ENCODE measurements at regions not wholly inside any gene's neighbourhood (a gene's known extent, or its start where the extent isn't known, plus 50 kb on each side); places are given as distances from the start of the nearest gene placed in this dataset.
"Not testable (repeated sequence)": the region's sequence is repeated elsewhere in the genome, so short reads cannot be mapped to it uniquely, and the experiment has no call there.

DNA sequence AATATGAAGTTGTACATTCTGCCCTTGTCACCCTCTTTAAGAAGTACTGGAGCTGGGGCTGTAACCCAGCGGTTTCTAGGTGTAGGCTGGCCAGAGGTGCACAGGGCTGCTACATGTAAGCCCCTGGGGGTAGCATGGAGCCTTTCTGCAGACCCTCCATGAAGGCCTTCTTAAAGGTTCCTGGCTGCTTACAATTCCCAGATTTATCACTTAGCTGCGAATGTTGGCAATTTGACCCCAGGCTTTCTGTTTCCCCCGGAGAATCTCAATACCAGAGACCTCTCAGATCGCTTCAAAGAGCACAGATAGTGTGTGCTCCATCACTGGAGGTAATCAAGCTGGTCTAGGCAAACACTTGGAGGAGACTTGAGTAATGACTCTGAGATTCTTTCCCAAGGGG lies 309.4 kb downstream of the CBLN1 start:
- no peak for DNase-seq

DNA sequence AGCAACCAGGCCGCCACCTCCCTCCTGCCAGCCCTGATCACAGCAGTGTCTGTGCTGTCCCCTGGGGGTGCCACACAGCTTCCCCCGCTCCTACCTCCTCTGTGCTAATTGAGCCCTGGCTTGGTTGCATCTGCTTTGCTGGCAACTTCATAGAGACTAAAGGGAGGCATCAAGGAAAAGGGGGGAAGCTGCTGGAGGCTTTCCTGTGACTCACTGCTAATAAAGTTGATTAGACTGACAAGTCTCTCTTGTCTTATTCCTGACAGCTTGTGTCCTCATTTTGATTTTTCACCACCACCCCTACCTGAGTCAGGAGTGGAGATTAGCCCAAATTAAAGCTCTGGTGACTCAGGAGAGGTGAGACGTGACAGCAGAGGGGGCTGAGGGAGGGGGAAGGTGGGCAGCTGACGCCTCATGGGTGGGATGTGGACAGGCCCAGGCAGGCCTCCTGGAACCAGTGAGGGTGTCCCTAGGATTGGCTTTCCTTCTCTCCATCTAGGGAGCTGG lies 310.0 kb downstream of the CBLN1 start:
- no peak for DNase-seq

DNA sequence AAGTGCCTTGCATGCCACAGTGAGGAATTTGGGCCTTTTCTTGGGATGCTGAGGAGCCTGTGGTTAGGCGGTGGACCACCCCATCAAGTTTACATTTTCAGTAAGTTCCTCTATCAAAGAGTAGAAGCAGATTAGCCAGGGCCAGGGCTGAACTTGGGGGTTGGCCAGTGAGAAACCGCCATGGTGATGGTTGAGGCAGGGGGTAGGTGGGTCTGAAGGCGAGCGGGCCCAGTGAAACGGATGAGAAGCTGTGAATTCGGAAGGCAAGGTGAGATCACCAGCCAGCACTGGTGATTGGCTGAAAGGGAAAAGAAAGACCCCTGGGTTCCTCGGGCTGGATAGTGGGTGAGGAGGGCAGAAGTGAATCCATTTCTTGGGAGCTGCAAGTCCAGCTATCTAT lies 311.4 kb downstream of the CBLN1 start:
- DNase-seq = no peak

DNA sequence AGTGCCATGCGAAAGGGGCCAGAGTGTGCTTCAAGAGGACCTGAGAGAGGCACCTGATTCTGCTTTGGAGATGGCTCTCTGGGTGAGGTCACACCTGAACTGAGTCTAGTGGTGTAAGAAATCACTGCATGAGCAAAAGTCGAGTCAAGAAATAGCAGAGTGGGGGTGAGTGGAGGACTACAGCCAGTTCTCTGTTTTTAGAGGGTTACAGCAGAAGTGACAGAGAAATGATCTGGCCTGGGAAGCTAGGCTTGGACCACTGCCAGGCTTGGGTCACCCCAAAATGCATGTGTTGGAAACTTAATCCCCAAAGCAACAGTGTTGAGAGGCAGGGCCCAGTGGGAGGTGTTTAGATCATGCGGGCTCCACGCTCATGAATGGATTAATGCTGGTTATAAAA lies 312.0 kb downstream of the CBLN1 start:
- no peak for DNase-seq

DNA sequence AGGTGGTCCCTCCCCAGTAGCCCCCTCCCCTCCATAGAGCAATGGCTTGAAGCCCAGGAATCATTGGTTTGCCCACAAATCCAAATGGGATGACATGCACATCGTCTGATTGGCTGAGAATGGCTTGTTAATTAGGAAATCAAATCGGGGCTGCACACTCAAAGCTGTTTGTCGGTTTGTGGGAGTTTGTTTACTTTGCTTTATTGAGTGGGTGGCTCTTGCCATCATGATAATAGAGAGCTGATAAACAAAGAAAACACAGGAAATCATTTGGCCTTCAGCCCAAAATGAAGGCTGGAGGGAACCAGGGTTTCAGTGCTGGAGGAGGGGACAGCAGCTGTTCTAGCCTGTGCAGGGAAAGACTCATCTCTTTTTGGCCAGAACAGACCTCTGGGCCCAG lies 316.3 kb downstream of the CBLN1 start:
- no peak for DNase-seq

DNA sequence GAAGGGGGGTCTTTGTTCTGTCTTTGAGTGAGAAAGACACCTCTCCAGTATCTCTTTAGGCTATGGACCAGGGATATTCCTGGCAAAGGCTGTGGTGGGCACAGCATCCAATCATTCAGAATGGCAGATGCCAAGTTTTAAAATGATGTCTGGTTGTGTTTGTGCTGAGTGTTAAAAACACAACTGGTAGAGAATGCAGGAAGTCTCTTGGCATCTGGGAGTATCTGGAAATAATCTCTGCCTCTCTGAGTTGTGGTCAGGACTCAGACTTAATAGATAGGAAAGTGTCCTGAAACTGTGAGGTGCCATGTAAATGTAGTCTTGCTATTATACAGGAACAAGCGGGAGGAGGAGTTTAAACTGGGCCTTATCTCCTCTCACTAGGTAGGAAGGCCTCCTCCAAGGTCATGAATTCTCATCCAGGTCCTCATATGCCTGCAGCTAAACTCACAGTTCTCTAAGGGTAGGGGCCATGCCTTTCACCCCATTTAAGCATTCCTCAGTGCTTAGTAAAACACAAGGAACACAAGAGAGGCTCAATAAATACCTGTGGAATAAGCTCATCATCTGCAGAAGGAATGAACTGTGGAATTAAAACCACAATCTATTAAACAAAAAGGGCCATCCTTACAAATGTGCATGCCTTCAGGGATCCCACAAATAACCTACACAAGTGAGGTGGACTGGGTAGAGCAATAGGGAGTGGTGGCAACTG lies 317.6 kb downstream of the CBLN1 start:
- no peak for DNase-seq

DNA sequence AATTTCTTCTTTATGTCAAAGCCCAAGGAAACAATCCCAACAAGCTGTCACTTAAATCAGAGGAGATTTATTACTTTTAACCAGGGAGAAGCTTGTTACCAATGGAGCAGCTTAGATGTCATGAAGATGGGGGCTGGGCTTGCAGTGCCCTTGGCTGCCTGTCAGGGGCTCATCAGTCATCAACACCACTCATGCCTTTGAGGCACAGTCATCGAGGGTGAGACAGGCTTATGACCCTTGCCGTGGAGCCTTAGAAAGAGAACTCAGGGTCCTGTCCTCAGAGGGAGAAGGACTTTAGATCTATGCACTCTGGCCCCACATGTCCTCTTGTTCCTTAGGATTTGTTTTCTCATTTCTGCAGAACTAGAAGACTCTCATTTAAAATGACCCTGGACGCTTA lies 318.3 kb downstream of the CBLN1 start:
- DNase-seq = no peak

DNA sequence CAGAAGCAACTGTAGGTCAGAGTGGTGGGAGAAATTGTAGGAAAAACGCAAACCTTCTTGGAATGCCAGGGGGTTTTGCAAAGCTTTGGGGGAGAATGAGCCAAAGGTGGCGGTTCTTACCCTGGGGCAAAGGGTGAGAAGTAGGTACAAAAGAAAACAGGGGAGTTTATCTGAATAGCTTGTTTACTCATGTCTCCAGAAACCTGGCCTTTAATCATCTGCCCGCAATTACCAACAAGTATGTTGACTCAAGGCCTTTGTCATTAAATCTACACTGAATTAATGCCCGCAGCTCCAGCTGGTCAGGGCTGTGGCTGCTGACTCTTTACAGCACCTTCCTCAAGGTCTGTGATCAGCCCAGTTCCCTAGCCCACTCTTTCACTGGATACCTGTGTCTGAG lies 320.1 kb downstream of the CBLN1 start:
- DNase-seq = no peak

DNA sequence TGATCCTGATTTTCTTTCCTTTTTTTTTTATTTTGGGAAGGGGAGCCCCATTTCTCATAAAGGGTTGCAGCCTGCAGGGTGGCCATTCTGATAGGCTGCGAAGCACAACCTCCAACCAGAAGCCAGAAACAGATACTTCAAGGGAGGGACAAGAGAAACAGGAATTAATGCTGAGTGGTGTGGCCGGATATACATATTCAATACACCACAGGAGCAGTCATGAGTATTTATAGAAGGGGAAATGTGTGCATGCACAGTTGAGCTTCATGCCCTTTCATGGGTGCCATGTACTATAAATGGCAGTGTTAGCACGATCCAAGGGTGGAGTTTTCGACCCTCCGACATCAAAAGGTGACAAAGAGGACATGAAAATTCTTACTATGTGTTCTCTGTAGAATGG lies 320.8 kb downstream of the CBLN1 start:
- no peak for DNase-seq

DNA sequence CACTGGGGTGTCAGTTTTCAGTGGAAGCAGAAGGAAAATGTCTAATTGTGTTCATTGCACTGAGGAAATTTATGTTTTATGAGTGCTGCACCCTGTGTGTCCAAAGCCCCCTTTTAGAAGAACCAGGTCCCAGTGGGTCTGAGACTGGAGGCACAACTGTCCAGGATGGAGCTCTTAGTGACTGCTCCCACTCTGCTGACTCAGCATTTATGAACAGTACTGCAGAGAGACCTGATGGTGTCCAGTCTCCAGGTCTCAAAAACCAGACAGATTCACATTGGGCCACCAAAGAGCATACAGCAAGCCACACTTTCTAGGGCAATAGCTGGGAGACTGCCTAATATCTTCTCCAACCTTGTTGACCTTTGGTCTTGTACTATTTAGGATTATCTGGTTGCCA lies 321.9 kb downstream of the CBLN1 start:
- DNase-seq = no peak

DNA sequence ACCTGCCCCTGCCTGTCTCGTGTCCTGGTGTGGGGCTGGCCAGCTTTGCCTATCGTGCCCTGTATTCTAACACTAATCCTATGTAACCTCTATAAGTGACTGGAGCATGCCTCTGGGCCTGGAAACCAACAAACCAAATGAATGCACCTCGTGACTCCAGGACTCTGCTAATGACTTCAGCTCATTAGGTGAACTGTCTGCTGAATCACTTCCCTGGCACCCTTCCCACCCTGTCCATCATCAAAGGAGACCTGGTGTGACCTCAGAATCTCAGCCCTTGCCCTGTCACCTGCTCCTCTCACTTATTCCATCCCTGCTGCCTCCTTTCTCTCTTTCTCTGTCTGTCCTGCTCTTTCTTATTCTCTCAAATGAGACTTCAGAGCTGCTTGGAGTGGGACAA lies 322.4 kb downstream of the CBLN1 start:
- DNase-seq = no peak

DNA sequence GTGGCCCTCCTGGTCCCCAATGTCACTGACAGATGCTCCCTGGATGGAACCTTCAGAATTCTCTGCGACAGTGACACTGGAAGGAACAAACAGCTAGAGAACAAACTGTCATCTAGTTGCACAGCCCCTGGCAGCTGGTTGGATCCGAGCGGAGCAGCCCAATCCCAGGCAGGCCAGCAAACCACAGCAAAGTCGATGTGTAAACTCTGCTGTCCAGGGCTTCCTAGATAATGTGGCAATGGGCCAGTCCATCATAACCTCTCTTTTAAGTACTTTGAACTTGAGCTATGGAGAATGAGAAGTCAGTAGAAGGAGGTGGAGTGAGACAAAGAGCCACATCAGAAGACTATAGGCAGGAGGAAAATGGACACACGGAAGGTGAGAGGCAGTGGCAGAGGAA lies 323.0 kb downstream of the CBLN1 start:
- no peak for DNase-seq

DNA sequence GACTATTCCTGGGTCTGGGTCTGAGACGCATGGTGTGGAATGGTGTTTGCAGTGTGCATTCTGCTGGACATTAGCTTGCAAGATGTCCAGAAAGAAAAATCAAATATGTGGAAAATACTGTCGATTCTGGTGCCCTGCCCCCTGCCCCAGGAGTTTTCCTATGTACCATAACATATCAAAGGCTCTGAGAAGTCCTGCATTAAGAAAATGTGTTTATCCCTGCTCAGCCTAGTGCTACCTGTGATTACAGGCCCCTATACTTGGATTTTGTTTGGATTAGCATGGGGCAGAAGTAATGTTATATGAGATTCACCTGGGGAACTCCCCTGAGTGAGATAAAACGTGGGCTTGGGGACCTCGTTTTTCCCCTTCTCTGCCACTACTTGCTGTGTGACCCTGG lies 325.0 kb downstream of the CBLN1 start:
- no peak for DNase-seq

DNA sequence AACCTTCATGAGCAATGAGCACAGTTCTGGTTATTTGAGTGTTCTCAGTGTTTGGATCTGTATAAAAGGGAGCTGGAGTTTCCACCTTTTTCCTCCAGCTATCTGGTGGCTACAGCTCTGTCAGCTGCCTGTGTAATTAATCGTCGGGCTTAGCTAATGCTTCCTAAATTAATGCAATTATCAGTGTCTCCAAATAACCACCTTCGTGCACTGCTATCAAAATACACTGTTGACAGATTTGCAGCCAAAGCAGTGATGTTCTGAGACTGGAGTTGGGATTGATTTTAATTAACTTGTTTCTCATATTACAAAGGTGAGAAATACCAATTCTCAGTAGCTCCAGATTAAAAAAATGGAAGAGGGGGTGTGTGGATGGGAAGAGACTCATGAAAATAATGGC lies 325.8 kb downstream of the CBLN1 start:
- DNase-seq = no peak

DNA sequence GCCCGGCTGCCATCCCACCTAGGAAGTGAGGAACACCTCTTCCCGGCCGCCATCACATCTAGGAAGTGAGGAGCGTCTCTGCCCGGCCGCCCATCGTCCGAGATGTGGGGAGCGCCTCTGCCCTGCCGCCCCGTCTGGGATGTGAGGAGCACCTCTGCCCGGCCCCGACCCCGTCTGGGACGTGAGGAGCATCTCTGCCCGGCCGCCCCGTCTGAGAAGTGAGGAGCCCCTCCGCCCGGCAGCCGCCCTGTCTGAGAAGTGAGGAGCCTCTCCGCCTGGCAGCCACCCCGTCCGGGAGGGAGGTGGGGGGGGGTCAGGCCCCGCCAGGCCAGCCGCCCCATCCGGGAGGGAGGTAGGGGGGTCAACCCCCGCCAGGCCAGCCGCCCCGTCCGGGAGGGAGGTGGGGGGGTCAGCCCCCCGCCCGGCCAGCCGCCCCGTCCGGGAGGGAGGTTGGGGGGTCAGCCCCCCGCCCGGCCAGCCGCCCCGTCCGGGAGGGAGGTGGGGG lies 330.0 kb downstream of the CBLN1 start:
- not testable (repeated sequence) for DNase-seq

DNA sequence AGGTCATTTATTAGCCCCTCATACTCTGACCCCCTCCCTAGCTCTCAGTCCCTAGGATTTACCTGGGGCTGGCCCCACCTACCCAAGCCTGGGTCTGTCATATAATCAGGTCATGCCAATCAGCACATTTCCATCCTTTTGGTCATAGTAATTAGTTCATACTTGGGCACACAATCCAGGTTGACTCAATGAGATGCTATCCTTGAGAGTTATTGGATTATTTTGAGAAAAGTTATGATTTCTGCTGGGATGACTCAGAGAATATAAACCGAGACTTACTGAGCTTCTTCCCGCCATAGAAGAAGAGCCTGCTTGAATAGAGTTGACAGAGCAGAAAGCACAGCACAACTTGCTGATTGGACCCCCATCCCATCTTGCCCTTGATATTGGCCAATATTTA lies 331.5 kb downstream of the CBLN1 start:
- no peak for DNase-seq

DNA sequence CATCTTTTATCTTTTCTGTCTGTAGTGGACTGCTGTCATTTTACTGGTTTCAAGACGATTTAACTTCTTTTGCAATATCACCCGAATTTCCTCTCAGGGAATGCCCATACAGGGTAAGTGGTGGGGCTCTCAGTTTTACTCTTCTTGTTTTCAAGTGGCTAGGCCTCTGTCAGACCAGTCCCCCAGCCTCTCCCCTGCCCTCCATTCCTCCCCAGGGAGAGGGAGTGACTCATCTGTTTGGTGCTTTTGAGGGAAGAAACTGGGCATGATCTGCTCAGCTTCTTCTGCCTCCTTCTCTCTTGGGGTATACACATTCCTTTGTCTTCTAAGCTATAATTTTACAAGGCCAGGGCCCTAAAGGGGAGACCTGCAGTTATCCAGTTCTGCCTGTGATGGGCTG lies 332.0 kb downstream of the CBLN1 start:
- no peak for DNase-seq

DNA sequence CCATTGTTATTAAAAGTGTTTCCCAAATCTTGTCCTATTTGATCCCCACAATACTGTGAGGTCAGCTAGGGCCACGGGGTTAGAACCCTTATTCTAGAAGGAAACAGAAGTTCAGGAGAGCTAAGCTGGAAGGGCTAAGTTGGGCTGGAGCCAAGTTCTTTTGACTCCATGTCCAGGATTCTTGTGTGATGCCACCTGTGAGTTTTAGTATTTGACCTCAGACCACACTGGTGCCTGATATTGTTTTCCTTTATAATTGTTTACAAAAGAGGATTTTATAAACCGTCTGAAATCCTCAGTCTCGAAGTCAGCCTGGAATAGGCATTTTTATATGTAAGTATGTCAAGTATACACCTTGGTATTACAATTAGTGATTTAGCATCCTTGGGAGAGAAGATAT lies 332.7 kb downstream of the CBLN1 start:
- no peak for DNase-seq

DNA sequence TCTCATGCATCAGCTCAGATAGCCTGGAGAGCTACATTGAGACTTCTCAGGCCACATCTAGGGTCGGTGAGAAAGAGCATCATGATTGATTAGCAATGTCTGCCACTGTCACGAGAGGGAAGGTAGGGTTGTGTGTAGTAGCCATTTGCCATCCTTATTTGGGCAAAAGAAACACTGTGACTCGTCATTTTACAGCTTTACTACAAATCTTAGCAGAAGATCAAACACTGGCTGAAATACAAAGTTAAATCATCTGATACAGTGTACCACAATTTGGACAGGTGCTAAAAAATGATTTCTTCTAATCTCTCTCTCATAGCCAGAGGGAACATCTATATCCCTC lies 334.3 kb downstream of the CBLN1 start:
- DNase-seq = no peak

DNA sequence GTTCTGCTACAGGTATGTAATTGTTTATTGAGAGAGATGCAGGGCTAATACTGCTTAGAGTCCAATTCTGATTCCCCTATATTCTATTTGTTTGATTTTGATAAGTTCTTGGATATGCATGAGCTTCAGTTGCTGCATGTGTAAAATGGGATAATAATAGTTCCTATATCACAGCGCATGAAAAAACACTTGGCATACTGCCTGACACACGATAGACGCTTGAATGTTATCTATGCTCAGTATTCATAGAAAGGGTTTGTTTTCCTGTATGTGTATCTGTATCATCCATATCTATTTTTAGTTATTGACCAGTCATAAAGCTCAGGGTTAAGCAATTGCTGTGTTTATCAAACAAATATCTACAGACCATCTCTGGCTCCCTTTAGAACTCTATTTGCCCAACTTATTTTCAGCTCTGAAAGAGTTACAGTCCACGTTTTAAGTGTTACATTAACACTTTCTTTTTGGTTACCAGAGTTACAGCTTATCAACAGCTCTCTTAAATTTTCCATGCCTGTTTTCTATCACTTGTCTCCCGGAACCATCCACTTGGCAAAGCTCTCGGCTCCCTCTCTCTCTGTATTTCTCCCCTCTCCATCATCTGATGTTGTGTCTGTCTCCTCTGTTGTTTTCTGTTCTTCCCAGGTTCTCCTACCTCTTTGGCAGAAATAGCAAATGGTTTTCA lies 334.8 kb downstream of the CBLN1 start:
- DNase-seq = no peak

DNA sequence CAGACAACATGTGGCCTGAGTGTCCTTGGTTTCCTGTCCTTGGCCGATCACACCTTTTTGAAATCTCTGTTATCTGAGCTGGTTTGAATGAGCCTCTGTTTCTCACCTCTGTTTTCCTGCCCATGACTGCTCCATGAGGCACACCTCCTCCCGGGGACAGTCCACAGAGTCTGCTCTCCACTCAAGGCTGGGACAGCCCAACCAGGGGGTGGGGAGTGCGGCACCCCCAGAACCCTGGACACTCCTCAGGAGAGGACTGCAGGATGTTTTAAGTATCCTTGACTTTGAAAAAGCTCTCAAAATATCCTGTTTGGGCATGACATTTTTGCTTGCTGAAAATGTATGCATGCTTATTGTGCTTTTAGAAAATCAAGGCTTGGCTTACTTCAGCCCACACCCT lies 333.0 kb upstream of the N4BP1 start:
- DNase-seq = no peak

DNA sequence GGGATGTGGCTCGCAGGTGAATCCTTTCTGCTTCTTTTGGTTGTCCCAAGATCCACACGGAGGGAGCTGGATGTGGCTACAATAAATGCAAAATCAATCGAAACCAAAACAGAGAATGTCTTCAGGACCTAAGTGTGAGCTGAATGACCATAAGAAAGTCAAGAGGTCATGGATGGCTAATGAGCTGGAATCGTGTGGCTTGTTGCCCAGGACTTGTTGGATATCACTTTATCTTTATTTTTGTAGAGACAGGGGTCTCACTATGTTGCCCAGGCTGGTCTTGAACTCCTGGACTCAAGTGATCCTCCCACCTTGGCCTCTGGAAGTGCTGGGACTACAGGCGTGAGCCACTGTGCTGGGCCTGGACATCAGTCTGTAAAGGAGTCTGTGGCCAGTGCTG lies 326.8 kb upstream of the N4BP1 start:
- no peak for DNase-seq

DNA sequence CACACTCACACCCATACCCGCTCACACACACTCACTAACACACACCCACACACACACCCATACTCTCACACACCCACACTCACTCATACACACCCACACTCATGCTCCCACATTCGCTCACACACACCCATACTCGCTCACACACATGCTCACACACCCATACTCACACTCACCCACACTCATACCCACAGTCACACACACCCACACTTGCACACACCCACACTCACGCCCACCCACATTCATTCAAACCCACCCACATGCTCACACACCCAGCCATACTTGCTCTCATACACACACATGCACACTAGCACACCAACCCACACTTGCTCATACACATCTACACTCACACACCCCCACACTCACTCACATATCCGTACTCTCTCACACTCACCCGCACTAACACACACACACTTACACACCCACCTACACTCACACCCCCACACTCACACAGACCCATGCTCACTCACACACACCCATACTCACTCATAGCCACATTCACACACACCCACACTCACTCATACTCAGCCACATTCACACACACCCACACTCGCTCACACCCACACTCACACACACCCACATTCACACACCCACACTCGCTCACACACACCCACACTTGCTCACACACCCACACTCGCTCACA lies 322.4 kb upstream of the N4BP1 start:
- DNase-seq = no peak

DNA sequence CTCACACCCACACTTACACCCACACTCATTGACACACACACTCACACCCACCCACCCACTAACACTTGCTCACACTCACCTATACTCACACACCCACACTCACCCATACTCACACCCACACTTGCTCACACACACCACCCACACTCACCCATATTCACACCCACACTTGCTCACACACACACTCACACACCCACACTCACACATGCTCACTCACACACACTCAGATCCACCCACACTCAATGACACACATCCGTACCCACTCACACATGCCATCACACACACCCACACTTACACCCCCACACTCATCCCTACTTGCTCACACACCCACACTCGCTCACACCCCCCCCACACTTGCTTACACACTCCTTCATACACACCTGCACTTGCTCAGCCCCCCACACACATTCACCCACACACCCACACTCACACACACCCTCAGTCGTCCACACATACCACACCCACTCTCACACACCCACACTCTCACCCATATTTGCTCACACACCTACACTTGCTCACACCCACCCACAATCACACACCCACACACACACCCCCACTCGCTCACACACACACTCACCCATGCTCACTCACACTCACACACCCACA lies 321.1 kb upstream of the N4BP1 start:
- DNase-seq = no peak

All from CD4-positive, alpha-beta T cell treated with Interferon alpha-2 for 1 hour (primary cell).